ENCODE measurements at regions not wholly inside any gene's neighbourhood (a gene's known extent, or its start where the extent isn't known, plus 50 kb on each side); places are given as distances from the start of the nearest gene placed in this dataset.
A peak's percentile ranks its signal among the peaks of the same experiment; 100 is the strongest.

DNA sequence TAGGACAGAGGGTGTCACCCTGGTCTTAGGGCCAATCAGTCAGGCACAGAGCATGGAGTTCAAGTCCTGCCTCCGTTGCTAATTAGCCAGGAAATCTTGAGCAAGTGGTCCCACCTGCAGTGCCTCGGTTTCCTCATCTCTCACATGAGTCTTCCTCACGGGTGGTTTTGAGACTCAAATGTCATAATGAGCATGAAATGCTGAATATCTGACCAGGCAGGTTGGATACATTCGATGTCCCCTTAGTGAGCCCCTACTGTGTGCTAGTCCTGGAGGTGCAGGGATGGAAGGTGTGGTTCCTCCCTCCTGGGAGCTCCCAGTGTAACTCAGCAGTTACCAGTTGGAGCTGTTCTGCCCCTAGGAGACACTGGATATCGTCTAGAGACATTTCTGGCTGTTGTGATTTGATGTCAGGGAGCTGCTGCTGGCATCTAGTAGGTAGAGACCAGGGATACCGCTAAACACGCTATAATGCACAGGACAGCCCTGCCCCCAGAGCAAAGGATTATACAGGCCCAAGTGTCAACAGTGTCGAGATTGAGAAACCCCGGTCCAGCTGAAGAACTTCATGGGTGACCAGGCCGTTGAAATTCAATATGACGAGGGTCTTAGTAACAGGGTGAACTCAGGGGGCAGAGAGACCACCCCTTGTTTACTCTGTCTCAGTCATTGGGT lies 118.5 kb upstream of the TWIST2 start:
- Mint-ChIP-seq H3K27ac (no peak overlapping the region), H3K9me3 (peaks cover 0 to 5% of the 10 kb centered on the region in 2 donors), H3K36me3 (no peaks in the 10 kb centered on the region)
- ATAC-seq = no peak
- DNase-seq (ENCODE audit: low spot score in 2 of 2) = no peak

DNA sequence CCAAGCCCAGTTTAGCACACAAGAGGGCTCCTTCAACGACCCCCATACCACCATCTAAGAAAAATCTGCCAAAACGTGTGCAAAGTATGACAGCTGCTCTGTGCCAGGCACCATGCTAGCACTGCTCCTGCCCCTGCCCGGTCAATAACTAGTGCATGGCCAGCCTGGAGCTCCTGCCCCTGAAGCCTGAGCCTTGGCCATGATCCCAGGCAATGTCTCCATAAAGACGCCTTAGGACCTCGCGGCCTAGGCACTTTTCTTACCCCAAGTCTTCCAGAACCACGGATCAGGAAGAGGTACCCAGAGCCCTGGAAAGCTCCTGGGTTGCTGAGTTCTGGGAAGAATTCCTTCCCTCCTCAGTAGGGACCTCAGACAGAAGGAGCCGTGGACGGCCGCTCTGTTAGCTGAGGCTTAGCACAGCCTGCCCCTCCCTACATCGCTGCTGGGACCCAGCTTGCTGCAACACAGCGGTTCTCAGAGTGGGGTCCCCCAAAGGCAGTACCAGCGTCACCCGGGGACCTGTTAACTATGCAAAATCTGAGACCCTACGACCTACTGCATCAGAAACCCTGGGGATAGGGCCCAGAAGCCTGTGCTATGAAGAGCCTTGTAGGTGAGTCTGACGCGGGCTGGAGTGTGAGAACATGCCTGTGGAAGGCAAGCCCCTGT lies 117.8 kb upstream of the TWIST2 start:
- no peak for DNase-seq (ENCODE audit: low spot score in 2 of 2)
- Mint-ChIP-seq H3K9me3 (peaks cover 0 to 5% of the 10 kb centered on the region in 2 donors), H3K36me3 (no peaks in the 10 kb centered on the region), H3K27ac (peak overlapping the region in 1 of 2 donors; percentile 89)
- no peak for ATAC-seq

DNA sequence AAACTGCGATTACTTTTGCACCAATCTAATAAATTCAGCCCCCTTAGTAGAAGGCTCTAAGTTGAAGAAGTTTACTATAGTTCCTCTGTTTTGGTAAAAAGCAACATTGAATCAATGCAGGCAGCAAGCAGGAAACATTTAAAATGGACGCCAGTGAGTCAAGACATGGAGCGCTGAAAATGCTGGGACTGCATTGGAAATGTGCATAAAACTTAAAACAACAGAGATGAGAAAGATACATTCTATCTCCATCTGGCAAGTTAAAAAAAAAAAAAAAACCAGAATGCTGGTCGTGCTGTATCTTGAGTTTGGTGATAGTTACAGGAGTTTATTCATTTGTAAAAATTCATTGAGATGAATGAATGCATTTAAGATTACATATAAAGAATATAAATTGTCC lies 117.0 kb upstream of the TWIST2 start:
- ATAC-seq (no peak), DNase-seq (ENCODE audit: low spot score in 2 of 2) (no peak)
- Mint-ChIP-seq H3K9me3 (peaks cover 0 to 5% of the 10 kb centered on the region in 2 donors), H3K36me3 (no peaks in the 10 kb centered on the region), H3K27ac (no peak overlapping the region)

DNA sequence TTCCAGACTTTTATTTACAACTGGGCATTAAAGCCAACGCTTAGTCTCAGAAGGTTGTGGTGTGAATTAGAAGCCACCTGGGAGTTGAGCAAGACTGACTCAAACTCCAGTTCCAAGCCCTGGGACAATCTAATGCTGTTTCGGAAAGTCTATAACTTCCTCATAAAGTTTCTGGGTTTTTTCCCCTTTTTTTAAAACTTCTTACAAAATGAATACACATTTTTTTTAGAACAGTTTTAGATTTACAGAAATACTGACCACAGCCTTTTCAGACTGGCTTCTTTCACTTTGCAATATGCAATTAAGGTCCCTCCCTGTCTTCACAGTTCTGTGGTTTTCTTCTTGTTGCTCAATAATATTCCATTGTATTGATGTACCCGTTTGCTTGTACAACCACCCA lies 115.9 kb upstream of the TWIST2 start:
- H3K36me3 Mint-ChIP-seq = no peaks in the 10 kb centered on the region
- peaks cover 0 to 5% of the 10 kb centered on the region in 2 donors for H3K9me3 Mint-ChIP-seq
- DNase-seq (ENCODE audit: low spot score in 2 of 2) = no peak
- no peak for ATAC-seq
- H3K27ac Mint-ChIP-seq = no peak overlapping the region

DNA sequence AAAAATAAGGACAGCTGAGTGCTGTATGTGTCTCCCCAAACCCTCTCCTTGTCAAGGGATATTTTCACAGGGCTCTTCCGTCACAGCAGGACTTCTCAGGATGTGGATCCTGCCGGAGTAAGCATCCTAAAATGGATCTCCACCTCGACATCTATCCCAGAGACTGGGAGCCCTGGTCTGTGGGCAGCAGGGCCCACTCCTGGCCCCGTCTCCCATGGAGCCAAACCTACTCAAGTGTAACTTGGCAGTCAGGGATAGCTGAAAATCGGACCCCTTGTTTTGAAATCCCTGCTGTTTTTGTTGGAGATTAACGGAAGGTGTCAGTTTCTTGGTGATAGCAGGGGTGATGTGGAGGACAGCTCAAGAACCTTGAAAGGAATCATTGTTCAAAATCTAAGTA lies 109.0 kb upstream of the TWIST2 start:
- no peak for ATAC-seq
- no peak for DNase-seq (ENCODE audit: low spot score in 2 of 2)
- no peaks in the 10 kb centered on the region for H3K9me3 Mint-ChIP-seq

DNA sequence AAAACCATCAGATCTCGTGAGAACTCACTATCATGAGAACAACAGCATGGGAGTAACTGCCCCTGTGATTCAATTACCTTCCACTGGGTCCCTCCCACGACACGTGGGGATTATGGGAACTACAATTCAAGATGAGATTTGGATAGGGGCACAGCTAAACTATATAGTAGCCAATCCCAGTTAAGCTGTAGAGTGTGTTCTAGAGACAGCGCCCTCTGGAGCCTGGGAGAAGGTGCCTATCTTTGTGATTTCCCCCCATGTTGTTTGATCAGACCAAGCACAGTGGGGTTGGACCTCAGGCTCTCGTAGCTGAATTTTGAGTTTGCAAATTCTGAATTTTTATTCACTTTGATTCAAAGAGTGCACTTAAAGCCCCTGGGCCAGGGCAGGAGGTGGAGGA lies 108.2 kb upstream of the TWIST2 start:
- H3K36me3 Mint-ChIP-seq = no peaks in the 10 kb centered on the region
- no peak for ATAC-seq
- H3K27ac Mint-ChIP-seq = no peak overlapping the region
- no peaks in the 10 kb centered on the region for H3K9me3 Mint-ChIP-seq
- no peak for DNase-seq (ENCODE audit: low spot score in 2 of 2)

More for the DNA sequence above, 109.0 kb upstream of the TWIST2 start:
- Mint-ChIP-seq H3K27ac (no peak overlapping the region), H3K36me3 (no peaks in the 10 kb centered on the region)

DNA sequence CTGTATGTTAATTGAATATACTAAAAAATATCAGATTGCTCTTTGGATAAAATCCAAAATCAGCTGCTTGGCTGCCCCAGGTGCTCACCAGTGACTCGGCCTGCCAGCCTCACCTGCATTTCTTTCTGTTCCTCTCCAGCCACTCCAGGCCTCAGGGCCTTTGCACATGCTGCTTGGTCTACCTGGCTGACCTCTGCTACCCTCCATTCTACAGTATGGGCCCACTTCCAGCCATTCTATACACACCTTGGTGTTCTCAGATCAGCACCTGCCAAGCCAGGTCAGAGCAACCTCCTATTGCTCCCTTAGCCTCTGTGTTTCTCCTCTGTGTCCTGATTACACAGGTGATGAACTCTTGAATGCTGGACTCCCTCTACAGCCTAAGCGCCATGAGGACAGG lies 106.6 kb upstream of the TWIST2 start:
- DNase-seq (ENCODE audit: low spot score in 2 of 2) (no peak), ATAC-seq (no peak)
- Mint-ChIP-seq H3K36me3 (no peaks in the 10 kb centered on the region), H3K9me3 (no peaks in the 10 kb centered on the region), H3K27ac (no peak overlapping the region)

DNA sequence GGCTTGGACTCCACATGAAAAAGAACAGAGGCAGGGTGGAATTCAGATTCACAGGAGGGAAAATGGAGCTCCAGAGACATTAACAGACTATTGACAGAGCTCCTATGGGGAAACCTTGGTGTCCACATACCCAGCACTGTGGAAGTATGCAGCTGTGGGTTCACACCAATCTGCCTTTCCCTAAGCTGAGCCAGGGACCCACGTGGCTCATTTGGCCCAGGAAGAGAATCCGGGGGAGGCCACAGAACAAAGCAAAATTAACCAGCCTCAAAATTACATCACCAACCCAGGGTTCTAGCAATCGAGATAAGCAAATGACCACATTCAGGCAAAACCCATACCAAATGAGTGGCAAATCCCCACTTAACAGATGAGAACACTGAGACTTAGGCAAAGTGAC lies 105.8 kb upstream of the TWIST2 start:
- no peaks in the 10 kb centered on the region for H3K36me3 Mint-ChIP-seq
- DNase-seq (ENCODE audit: low spot score in 2 of 2) = no peak
- no peak overlapping the region for H3K27ac Mint-ChIP-seq
- H3K9me3 Mint-ChIP-seq = no peaks in the 10 kb centered on the region
- no peak for ATAC-seq

DNA sequence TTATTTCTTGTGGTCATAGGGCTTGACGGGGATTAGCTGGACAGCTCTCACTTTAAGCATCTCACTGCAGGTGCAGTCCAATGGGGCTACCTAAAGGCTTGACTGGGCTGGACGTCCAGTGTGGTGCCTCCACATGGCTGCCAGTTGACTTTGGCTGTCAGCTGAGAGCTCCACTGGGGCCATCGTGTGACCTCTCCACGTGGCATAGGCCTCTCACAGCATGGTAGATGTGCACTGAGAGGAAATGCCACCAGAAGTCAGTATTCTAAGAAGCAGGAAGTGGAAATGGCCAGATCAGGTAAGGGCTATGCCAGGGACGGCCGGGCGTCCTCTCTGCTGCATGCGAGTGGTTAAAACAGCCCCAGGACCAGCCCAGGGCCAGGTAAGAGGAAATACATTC lies 105.2 kb upstream of the TWIST2 start:
- Mint-ChIP-seq H3K9me3 (no peaks in the 10 kb centered on the region), H3K27ac (no peak overlapping the region), H3K36me3 (no peaks in the 10 kb centered on the region)
- ATAC-seq = no peak
- DNase-seq (ENCODE audit: low spot score in 2 of 2) = no peak

DNA sequence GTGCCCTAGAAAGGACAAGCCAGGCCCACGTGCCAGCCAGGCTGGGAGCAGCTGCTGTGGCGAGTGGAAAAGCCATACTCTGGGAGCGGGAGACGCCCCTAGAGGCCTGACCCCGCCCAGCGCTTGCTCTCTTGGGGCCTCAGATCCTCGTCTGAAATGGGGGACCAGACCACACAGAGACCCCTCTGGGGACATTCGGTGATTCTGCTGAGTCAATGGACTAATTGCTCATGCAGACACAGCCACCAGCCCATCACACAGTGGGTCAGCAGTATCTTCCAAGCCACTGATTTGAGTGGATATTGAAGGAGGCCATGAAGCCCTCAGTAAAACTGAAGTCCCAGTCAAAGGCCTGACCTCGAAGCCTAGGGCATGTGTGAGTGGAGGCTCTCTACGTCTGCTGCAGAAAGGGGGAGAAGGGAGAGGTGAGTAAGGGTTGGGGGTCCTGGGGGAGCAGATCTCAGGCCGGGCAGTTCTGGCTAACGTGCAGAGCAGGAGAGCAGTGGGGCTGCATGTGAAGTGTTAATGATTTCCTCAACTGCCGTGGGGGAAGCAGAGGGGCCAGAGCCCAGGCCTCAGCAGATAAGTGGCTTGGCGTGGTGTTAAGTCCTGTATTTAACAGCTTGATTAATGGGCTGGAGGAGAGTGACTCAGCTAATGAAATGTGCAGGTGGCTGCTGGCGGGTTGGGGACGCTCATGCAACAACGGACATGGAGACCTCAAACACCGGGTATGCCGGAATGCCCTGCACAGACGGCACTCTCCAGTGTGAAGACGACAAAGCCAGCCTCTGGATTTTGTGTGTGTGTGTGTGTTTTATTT lies 104.4 kb upstream of the TWIST2 start:
- H3K36me3 Mint-ChIP-seq = no peaks in the 10 kb centered on the region
- no peak overlapping the region for H3K27ac Mint-ChIP-seq
- no peak for DNase-seq (ENCODE audit: low spot score in 2 of 2)
- no peaks in the 10 kb centered on the region for H3K9me3 Mint-ChIP-seq
- ATAC-seq = no peak

DNA sequence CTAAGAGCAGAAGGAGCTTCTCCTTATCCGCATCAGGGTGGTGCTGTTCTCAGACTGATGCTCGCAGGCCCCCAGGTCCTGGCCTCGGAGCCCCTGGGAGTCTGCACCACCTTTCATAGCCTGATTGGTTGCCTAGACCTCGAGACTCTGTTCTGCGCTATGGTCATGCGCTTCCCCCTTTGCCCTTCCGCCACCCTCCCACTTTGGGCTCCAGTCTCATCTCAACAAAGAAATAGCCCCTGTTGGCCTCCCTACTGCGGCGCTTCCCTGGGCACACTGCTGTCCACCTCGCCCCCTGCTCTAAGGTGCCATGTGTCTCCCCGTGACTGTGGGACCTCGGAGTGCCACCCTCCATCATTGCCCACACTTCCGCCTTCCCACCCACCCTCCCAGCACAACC lies 102.9 kb upstream of the TWIST2 start:
- ATAC-seq (no peak), DNase-seq (ENCODE audit: low spot score in 2 of 2) (no peak)
- Mint-ChIP-seq H3K9me3 (peaks cover 0 to 7% of the 10 kb centered on the region in 2 donors), H3K36me3 (no peaks in the 10 kb centered on the region), H3K27ac (no peak overlapping the region)

DNA sequence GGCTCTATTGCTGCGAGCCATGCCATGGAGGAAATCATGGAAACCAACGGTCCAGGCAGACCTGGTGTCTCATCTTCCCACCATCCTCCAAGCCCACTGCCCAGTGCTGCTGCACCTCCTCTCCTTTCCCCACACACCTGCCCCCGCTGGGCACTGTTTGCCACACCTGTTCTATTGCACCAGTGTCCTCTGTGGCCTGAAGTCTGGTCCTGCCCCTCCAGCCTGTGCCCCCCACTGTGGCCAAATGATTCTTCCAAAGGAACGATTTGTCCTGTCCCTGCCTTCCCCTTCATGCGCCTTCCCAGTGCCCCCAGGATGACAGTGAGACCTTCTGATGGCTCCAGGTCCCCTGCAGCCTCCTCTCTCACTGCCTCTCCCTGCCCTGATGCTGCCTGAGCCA lies 101.9 kb upstream of the TWIST2 start:
- no peak overlapping the region for H3K27ac Mint-ChIP-seq
- no peak for DNase-seq (ENCODE audit: low spot score in 2 of 2)

DNA sequence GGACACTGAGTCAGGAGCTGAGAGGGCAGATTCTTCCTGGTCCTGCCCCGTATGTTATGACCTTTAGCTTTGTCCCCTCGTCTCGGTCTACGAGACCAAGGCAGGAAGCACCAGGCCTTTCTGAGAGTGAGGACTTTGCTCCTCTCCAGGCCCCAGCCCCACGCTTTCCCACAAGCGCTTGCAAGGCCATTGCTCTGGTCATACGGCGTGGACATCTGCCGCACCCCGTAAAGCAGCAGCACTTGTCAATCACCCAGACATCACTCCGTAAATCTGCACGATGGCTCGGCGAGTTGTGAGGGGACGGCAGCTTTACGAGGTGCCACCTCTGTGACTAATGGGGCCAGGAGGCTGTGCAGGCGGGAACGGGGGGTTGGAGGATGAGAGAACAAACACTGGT lies 100.8 kb upstream of the TWIST2 start:
- H3K36me3 Mint-ChIP-seq = no peaks in the 10 kb centered on the region
- ATAC-seq = no peak
- DNase-seq (ENCODE audit: low spot score in 2 of 2) = no peak
- peaks cover 0 to 7% of the 10 kb centered on the region in 2 donors for H3K9me3 Mint-ChIP-seq
- H3K27ac Mint-ChIP-seq = no peak overlapping the region

More for the DNA sequence above, 101.9 kb upstream of the TWIST2 start:
- no peaks in the 10 kb centered on the region for H3K36me3 Mint-ChIP-seq
- no peak for ATAC-seq
- peaks cover 0 to 7% of the 10 kb centered on the region in 2 donors for H3K9me3 Mint-ChIP-seq

DNA sequence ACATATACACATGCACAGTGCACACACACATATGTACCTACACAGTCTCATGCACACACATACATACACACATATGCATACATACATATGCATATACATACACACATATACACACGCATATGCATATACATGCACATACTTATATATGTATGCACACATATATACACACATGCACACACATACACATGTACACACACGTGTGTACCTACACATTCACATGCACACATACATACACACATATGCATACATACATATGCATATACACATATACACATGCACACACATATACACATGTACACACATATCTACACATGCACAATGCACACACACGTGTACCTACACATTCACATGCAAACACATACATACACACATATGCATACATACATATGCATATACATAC lies 100.3 kb upstream of the TWIST2 start:
- ATAC-seq (no peak), DNase-seq (ENCODE audit: low spot score in 2 of 2) (no peak)
- no peaks in the 10 kb centered on the region for H3K36me3 Mint-ChIP-seq
- peaks cover 0 to 7% of the 10 kb centered on the region in 2 donors for H3K9me3 Mint-ChIP-seq
- H3K27ac Mint-ChIP-seq = no peak overlapping the region

DNA sequence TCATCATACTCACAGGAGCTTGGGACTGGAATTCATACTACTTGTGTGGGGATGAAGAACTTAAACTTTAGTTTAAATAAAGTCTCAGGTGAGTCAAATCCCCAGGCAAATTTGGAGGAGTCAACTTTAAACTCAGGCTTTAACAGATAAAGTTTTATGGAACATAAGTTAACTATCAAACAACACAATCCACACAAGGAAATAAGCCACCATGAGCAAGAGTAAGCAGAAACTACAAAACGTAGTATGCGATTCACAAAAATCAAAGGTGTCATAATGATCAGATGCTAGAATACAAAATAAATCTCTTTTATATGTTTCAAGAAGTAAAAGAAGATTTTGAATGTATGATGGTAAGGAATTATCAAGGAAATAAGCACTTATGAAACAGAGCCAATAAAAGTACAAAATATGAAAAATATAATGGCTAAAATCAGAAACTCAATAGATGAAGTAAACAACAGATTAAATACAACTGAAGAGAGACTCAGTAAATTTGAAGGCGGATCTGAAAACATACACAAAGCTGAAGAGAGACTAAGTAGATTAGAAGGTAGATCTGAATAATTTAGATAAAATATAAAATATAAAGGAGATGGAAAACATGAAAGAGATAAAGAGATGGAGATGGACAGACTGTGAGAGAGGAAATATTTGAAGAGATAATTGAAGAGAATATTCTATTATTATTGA lies 97.5 kb upstream of the TWIST2 start:
- Mint-ChIP-seq H3K36me3 (no peaks in the 10 kb centered on the region), H3K9me3 (peaks cover 0 to 7% of the 10 kb centered on the region in 2 donors), H3K27ac (no peak overlapping the region)
- ATAC-seq (no peak), DNase-seq (ENCODE audit: low spot score in 2 of 2) (no peak)

DNA sequence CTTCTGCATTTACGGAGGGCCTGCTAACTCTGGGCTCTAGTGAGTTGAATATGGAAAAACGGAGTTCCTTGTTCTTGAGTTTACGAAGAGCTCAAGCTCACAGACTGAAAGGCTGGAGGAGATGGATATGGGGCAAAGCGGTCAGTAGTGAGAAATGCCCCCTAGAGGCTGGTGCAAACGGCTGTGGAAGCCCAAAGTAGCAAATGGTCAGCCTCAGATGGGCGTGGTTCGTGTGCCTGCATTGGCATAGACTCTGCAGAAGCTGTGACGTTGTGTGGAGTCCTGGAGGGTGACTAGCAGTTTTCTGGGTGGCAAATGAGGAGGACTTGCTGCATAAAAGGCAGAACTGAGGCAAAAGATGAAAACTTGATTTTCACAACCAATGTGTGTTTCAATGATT lies 93.6 kb upstream of the TWIST2 start:
- Mint-ChIP-seq H3K36me3 (no peaks in the 10 kb centered on the region), H3K27ac (no peak overlapping the region), H3K9me3 (peaks cover 0 to 4% of the 10 kb centered on the region in 2 donors)
- no peak for ATAC-seq
- DNase-seq (ENCODE audit: low spot score in 2 of 2) = no peak

DNA sequence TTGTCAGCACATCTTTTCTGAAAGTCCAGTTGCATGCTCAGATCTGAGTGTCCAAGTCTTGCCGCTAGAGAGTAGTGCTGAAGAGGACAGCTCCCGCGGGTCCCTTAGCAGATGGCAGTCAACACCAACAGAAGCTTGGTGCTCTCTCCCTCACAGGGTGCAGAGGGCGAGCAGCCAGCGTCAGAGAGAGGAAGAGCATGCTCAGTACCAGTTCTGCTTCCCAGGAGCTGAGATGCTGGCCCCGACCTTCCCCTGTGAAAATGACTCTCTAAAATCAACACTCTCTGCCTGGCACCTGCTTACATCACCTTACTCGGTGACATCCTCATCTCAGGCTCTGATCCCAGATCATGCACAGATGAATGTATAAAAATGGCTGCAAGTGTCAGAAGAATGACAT lies 86.0 kb upstream of the TWIST2 start:
- H3K36me3 Mint-ChIP-seq = no peaks in the 10 kb centered on the region
- no peaks in the 10 kb centered on the region for H3K9me3 Mint-ChIP-seq
- no peak for DNase-seq (ENCODE audit: low spot score in 2 of 2)
- ATAC-seq = no peak
- no peak overlapping the region for H3K27ac Mint-ChIP-seq
